ENCODE measurements at regions not wholly inside any gene's neighbourhood (a gene's known extent, or its start where the extent isn't known, plus 50 kb on each side); places are given as distances from the start of the nearest gene placed in this dataset.

- ChIA-PET CTCF (no interaction called here), POLR2A (no interaction called here), RAD21 (ENCODE audit: low non-redundant PET in 1 of 2, low total read pairs in 2 of 2, uncharacterized antibody in 2 of 2, unreplicated experiment in 2 of 2) (no interaction called here)
- intact Hi-C loops (cut with micrococcal nuclease), result no loop called here
- Histone ChIP-seq H3K9me2 (ENCODE audit: insufficient read depth) (no peaks in the 10 kb centered on the region), H3K9me3 (ENCODE audit: control insufficient read depth in 1 of 2, insufficient read depth in 1 of 2, low read depth in 1 of 2, low read length in 2 of 2) (no peaks in the 10 kb centered on the region; a peak in 1 of 4 replicates), H3K4me1 (ENCODE audit: control insufficient read depth in 1 of 2, insufficient read depth in 2 of 2, low read length in 2 of 2) (no peaks in the 10 kb centered on the region), H3K27me3 (ENCODE audit: insufficient read depth, low read length) (peaks cover 6% of the 10 kb centered on the region; the same call in 1 of the 2 replicates), H3K4me3 (replicated peaks in 1 of 2; ENCODE audit: low read depth in 1 of 2, low read length in 2 of 2) (no peak overlapping the region), H3K9ac (ENCODE audit: low read length) (no peak overlapping the region), H3K79me2 (ENCODE audit: insufficient read depth, low read length) (no peaks in the 10 kb centered on the region), H4K20me1 (ENCODE audit: insufficient read depth) (no peaks in the 10 kb centered on the region), H2AFZ (ENCODE audit: low read depth, low read length, poor library complexity, severe bottlenecking) (no peak overlapping the region), H3K27ac (ENCODE audit: low read depth, low read length) (no peak overlapping the region), H3K4me2 (ENCODE audit: low read length) (no peak overlapping the region), H3K36me3 (ENCODE audit: control insufficient read depth in 1 of 2, insufficient read depth in 2 of 2, low read length in 2 of 2) (no peaks in the 10 kb centered on the region)
- no peak for DNase-seq (ENCODE audit: low read depth, low spot score)
- BruUV-seq (replicated peaks), result no TSS peak
- TF ChIP-seq ZBTB33 (IDR thresholded peaks at IDR 0.05; ENCODE audit: extremely low read depth, insufficient replicate concordance, low read length) (no peak), MAX (IDR thresholded peaks at IDR 0.05) (no peak), ZFX (IDR thresholded peaks at IDR 0.05) (no peak), CEBPB (IDR thresholded peaks at IDR 0.05; ENCODE audit: low read depth) (no peak), YY1 (IDR thresholded peaks at IDR 0.05; ENCODE audit: extremely low read depth, insufficient replicate concordance, low read depth, low read length) (no peak), TCF7L2 (IDR thresholded peaks at IDR 0.05; ENCODE audit: borderline replicate concordance, extremely low read depth, insufficient read depth, insufficient read length) (no peak), JUND (IDR thresholded peaks at IDR 0.05) (no peak), POLR2A (IDR thresholded peaks at IDR 0.05; ENCODE audit: borderline replicate concordance, extremely low read depth, insufficient read depth, insufficient read length) (no peak), ATF3 (IDR thresholded peaks at IDR 0.05) (no peak), FOSL1 (IDR thresholded peaks at IDR 0.05; ENCODE audit: low read depth) (no peak), RAD21 (IDR thresholded peaks at IDR 0.05; ENCODE audit: low read depth) (no peak), EGR1 (IDR thresholded peaks at IDR 0.05; ENCODE audit: low read depth) (no peak), EZH2 (IDR thresholded peaks at IDR 0.05) (no peak), ELF1 (IDR thresholded peaks at IDR 0.05; ENCODE audit: borderline replicate concordance, low read depth) (no peak), SP1 (IDR thresholded peaks at IDR 0.05; ENCODE audit: low read depth) (no peak)
- no peak for ATAC-seq
Observed at GRCh38 chr10:128896963-128897362, 570.1 kb upstream of the MGMT start.
